WI38 (cell line): ENCODE measurements at regions not wholly inside any gene's neighbourhood (a gene's known extent, or its start where the extent isn't known, plus 50 kb on each side); places are given as distances from the start of the nearest gene placed in this dataset.

Source experiments
- H3K4me3 ChIP-seq: 2 replicates; pipeline ENCODE4 v1.5.1; 2011; ENCODE audit warnings: low read depth, mild to moderate bottlenecking, control low read depth, low read length
- TF ChIP-seq, protein P1 (sequence below): IDR thresholded peaks from 2 replicates; pipeline ENCODE4 v1.5.1; 2012; ENCODE audit warnings: low read depth, mild to moderate bottlenecking, control low read depth, low read length

DNA sequence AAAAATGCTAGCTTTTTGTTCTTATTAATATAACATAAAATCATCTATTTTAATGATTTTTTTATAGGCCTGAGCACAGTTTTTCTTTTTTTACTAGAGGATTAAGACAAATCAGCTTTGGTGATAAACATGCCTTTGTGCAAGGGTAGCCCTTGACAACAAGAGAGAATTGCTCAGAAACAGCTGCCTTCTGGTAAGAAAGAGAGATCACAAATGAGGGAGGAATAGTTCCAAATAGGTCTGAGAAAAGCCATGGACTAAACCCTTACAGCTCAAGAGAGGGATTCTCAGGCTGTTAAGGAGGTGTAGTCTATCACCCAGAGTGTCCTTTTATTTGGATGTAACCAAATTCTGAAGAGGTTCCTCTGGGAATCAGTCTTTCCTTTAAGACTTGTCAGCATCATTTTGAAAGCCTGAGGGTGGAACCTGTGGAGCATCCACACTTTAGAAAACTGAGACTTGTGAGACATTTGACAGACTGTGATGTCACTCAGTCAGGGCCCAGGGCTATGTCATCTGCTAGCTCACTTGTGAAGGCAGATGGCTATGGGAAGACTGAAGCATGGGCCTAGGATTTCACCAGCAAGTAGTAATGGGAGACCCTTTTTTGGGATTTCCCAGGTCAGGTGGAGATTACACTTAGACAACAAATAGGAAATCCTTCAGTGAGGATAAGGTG, 102.9 kb upstream of the KCNAB1 start:
- H3K4me3 ChIP-seq, result no peak overlapping the region
- TF ChIP-seq, protein P1, sequence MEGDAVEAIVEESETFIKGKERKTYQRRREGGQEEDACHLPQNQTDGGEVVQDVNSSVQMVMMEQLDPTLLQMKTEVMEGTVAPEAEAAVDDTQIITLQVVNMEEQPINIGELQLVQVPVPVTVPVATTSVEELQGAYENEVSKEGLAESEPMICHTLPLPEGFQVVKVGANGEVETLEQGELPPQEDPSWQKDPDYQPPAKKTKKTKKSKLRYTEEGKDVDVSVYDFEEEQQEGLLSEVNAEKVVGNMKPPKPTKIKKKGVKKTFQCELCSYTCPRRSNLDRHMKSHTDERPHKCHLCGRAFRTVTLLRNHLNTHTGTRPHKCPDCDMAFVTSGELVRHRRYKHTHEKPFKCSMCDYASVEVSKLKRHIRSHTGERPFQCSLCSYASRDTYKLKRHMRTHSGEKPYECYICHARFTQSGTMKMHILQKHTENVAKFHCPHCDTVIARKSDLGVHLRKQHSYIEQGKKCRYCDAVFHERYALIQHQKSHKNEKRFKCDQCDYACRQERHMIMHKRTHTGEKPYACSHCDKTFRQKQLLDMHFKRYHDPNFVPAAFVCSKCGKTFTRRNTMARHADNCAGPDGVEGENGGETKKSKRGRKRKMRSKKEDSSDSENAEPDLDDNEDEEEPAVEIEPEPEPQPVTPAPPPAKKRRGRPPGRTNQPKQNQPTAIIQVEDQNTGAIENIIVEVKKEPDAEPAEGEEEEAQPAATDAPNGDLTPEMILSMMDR, result no peak

- peak overlapping the region; percentile 24 for H3K4me3 ChIP-seq
- TF ChIP-seq, protein P1, result no peak
Measured at GRCh38 chr3:156024904-156025533, 95.4 kb upstream of the KCNAB1 start.

DNA sequence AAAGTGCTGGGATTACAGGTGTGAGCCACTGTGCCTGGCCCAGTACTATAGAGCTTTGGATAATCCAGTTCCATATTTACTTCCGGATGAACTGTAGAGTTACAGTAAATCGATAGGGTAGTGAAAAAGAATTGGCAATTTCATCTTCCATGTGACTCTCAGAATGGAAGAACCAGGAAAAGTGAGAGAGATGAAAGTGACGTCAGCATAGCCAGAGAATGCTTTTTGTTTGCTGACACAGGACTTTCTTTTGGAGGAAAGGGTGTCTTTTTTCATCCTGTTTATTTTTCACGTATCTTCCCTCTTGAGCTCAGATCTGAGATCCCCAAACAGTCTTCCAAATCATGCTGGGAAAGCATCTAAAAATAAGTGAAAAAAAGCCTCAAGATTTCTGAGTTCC, 91.2 kb upstream of the KCNAB1 start:
- H3K4me3 ChIP-seq, result no peak overlapping the region
- TF ChIP-seq, protein P1, result no peak

GRCh38 chr3:156030723-156031122, 89.7 kb upstream of the KCNAB1 start:
- TF ChIP-seq, protein P1, result no peak
- H3K4me3 ChIP-seq, result no peak overlapping the region

DNA sequence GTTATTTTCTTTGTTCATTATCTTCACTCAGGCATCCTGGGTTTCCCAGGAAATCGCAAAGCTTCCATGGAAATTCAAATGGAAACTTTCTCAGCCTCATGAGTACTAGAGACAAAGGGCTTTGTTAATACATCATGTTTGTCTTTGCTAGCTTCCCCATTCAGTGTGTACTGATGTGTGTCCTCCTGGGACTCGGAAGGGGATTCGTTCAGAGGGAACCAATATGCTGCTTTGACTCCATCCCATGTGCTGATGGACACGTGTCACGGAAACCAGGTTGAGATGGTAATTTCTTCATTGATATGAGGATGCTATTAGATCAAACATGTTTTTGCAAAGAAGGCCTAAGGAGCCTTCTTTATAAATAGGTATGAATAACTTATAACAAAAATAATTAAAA, 87.0 kb upstream of the KCNAB1 start:
- no peak overlapping the region for H3K4me3 ChIP-seq
- TF ChIP-seq, protein P1, result no peak

DNA sequence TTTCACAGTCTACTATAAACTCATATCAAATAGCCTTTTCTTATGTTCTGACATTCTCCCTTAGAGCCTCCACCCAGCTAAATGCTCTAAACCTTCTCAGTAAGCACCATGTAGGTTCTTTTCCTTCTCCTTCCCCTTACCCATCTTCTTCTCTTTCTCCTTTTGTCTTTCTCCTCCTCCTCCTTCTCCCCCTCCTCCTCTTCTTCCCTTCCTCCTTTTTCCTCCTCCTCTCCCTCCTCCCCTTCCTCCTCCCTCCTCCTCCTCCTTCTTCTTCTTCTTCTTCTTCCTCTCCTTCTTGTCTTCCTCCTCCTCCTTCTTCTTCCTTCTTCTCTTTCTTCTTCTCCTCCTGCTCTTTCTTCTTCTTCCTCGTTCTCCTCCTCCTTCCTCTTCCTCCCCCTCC, 85.2 kb upstream of the KCNAB1 start:
- TF ChIP-seq, protein P1, result no peak
- no peak overlapping the region for H3K4me3 ChIP-seq

GRCh38 chr3:156036258-156037053, 83.9 kb upstream of the KCNAB1 start:
- no peak overlapping the region for H3K4me3 ChIP-seq
- TF ChIP-seq, protein P1, result no peak
